H1 (cell line): ENCODE measurements at regions not wholly inside any gene's neighbourhood (a gene's known extent, or its start where the extent isn't known, plus 50 kb on each side); places are given as distances from the start of the nearest gene placed in this dataset.

Experiments
- CTCF ChIA-PET: fragments of 300-600 bp; sonication (Branson Sonifier 250); formaldehyde crosslinking; loops from one replicate; lab custom pipeline; 2021; ENCODE audit not compliant: partially characterized antibody; lab: Charles Lee
- POLR2A ChIA-PET: fragments of 300-600 bp; sonication (Branson Sonifier 250); formaldehyde crosslinking; loops from one replicate; lab custom pipeline; 2021; ENCODE audit warnings: inconsistent platforms; ENCODE audit not compliant: partially characterized antibody; lab: Charles Lee
- DNase-seq, 2 experiments: peaks; one replicate each; pipeline versions ENCODE4 v3.0.0 to v3.0.0-alpha.2; 2010 to 2022; ENCODE audit warnings: low spot score in 2 of 2, low read depth in 1 of 2, mixed read lengths in 1 of 2
- FAIRE-seq: peaks from 2 replicates; lab custom pipeline; 2011; peaks lifted over from hg19 to GRCh38; lab: Jason Lieb, UNC
- H2AFZ ChIP-seq: 2 replicates; pipeline ENCODE4 v1.8.1; 2012; ENCODE audit warnings: low read length, inconsistent platforms
- H2AK5ac ChIP-seq: 2 replicates; pipeline ENCODE4 v1.6.1; 2013; ENCODE audit warnings: low read depth, low read length
- H2BK120ac ChIP-seq: replicated peaks from 2 replicates; pipeline ENCODE3; 2013; ENCODE audit warnings: low read depth, low read length, inconsistent platforms
- H2BK12ac ChIP-seq: 2 replicates; pipeline ENCODE4 v1.6.1; 2013; ENCODE audit warnings: low read depth, low read length
- H2BK15ac ChIP-seq: 2 replicates; pipeline ENCODE4 v1.6.1; 2013; ENCODE audit warnings: low read length
- H2BK20ac ChIP-seq: 2 replicates; pipeline ENCODE4 v1.6.1; 2013; ENCODE audit warnings: low read length
- H2BK5ac ChIP-seq: 2 replicates; pipeline ENCODE4 v1.6.1; 2013; ENCODE audit warnings: low read depth, low read length
- H3K14ac ChIP-seq: 2 replicates; pipeline ENCODE4 v1.6.1; 2013; ENCODE audit warnings: inconsistent platforms; ENCODE audit not compliant: insufficient read length
- H3K18ac ChIP-seq: 2 replicates; pipeline ENCODE4 v1.6.1; 2013; ENCODE audit warnings: low read length; ENCODE audit errors: extremely low read depth
- H3K23ac ChIP-seq: 2 replicates; pipeline ENCODE4 v1.6.1; 2013; ENCODE audit warnings: inconsistent platforms; ENCODE audit not compliant: insufficient read length
- H3K23me2 ChIP-seq: 2 replicates; pipeline ENCODE4 v1.6.1; 2013; ENCODE audit warnings: low read depth, low read length
- H3K27ac ChIP-seq: 2 replicates; pipeline ENCODE4 v1.6.1; 2011; ENCODE audit warnings: low read depth, low read length, inconsistent platforms
- H3K27me3 ChIP-seq, 4 experiments: replicated peaks in 1 of 4; 1 replicate in 1 of 4; 2 replicates in 3 of 4; pipeline versions ENCODE4 v1.6.1 to v1.8.1; 2011 to 2013; ENCODE audit warnings: low read length in 3 of 4, mild to moderate bottlenecking in 3 of 4, inconsistent platforms in 2 of 4, mixed read lengths in 2 of 4, moderate library complexity in 1 of 4; ENCODE audit not compliant: control insufficient read depth in 3 of 4, insufficient read depth in 3 of 4; ENCODE audit errors: extremely low read depth in 1 of 4
- H3K36me3 ChIP-seq, 4 experiments: 2 replicates each; pipeline versions ENCODE4 v1.6.1 to v1.8.1; 2011 to 2013; ENCODE audit warnings: mild to moderate bottlenecking in 4 of 4, low read length in 3 of 4, moderate library complexity in 2 of 4, control low read depth in 1 of 4, inconsistent platforms in 1 of 4; ENCODE audit not compliant: insufficient read depth in 4 of 4, control insufficient read depth in 2 of 4
- H3K4ac ChIP-seq: replicated peaks from 2 replicates; pipeline ENCODE3; 2013; ENCODE audit warnings: low read length, low read depth, mixed read lengths, inconsistent platforms; ENCODE audit not compliant: insufficient read length
- H3K4me1 ChIP-seq, 4 experiments: replicated peaks in 1 of 4; 1 replicate in 1 of 4; 2 replicates in 3 of 4; pipeline versions ENCODE4 v1.6.1 to v1.8.1; 2011 to 2013; ENCODE audit warnings: low read length in 3 of 4, inconsistent platforms in 2 of 4, mixed read lengths in 1 of 4; ENCODE audit not compliant: insufficient read depth in 4 of 4, control insufficient read depth in 3 of 4
- H3K4me2 ChIP-seq, 2 experiments: 2 replicates each; pipeline versions ENCODE4 v1.6.1 to v1.8.1; 2011 to 2013; ENCODE audit warnings: low read depth in 2 of 2, low read length in 2 of 2, control low read depth in 1 of 2, inconsistent platforms in 1 of 2, mild to moderate bottlenecking in 1 of 2; ENCODE audit not compliant: insufficient read depth in 1 of 2
- H3K4me3 ChIP-seq, 4 experiments: fragments of 200-600, 300-600 bp in 1 of 4; sonication (generic), shearing (Covaris generic), sonication (Bioruptor Twin) in 1 of 4; 2 replicates each; pipeline versions ENCODE4 v1.5.1 to v1.8.1; 2011 to 2016; ENCODE audit warnings: low read length in 4 of 4, low read depth in 3 of 4, control low read depth in 2 of 4, inconsistent platforms in 2 of 4, mild to moderate bottlenecking in 2 of 4, mixed read lengths in 1 of 4, moderate library complexity in 1 of 4; ENCODE audit not compliant: insufficient read depth in 2 of 4; ENCODE audit errors: extremely low read depth in 1 of 4
- H3K56ac ChIP-seq: replicated peaks from 2 replicates; pipeline ENCODE3; 2013; ENCODE audit warnings: low read depth, mild to moderate bottlenecking, mixed read lengths, low read length, inconsistent platforms; ENCODE audit not compliant: insufficient read length
- H3K79me1 ChIP-seq: 2 replicates; pipeline ENCODE4 v1.6.1; 2013; ENCODE audit warnings: low read depth, low read length, control low read depth
- H3K79me2 ChIP-seq, 2 experiments: 2 replicates each; pipeline versions ENCODE4 v1.6.1 to v1.8.1; 2012 to 2013; ENCODE audit warnings: low read length in 2 of 2, mild to moderate bottlenecking in 2 of 2, inconsistent platforms in 1 of 2; ENCODE audit not compliant: insufficient read depth in 2 of 2, control insufficient read depth in 1 of 2
- H3K9ac ChIP-seq, 4 experiments: replicated peaks in 1 of 4; 1 replicate in 1 of 4; 2 replicates in 3 of 4; pipeline versions ENCODE4 v1.6.1 to v1.8.1; 2011 to 2013; ENCODE audit warnings: low read depth in 3 of 4, low read length in 3 of 4, control low read depth in 2 of 4, mild to moderate bottlenecking in 2 of 4, moderate library complexity in 2 of 4, inconsistent platforms in 1 of 4; ENCODE audit errors: extremely low read depth in 1 of 4
- H3K9me3 ChIP-seq, 2 experiments: 2 replicates each; pipeline versions ENCODE4 v1.6.1 to v1.8.1; 2012 to 2013; ENCODE audit warnings: mild to moderate bottlenecking in 2 of 2, moderate library complexity in 2 of 2, control low read depth in 1 of 2, inconsistent platforms in 1 of 2, low read depth in 1 of 2, low read length in 1 of 2, mixed read lengths in 1 of 2; ENCODE audit not compliant: insufficient read depth in 2 of 2
- H4K20me1 ChIP-seq, 2 experiments: replicated peaks in 1 of 2; 2 replicates each; pipeline versions ENCODE3 to v1.8.1; 2011 to 2013; ENCODE audit warnings: inconsistent platforms in 2 of 2, low read length in 2 of 2, mild to moderate bottlenecking in 1 of 2; ENCODE audit not compliant: insufficient read depth in 2 of 2, control insufficient read depth in 1 of 2
- H4K5ac ChIP-seq: 2 replicates; pipeline ENCODE4 v1.6.1; 2013; ENCODE audit warnings: low read length, low read depth, mixed read lengths, inconsistent platforms; ENCODE audit not compliant: insufficient read length
- H4K8ac ChIP-seq: 2 replicates; pipeline ENCODE4 v1.8.0; 2013; ENCODE audit warnings: mild to moderate bottlenecking, moderate library complexity, low read length, inconsistent platforms; ENCODE audit not compliant: insufficient read depth; ENCODE audit errors: extremely low read depth
- H4K91ac ChIP-seq: replicated peaks from 2 replicates; pipeline ENCODE3; 2013; ENCODE audit warnings: low read length, mixed read lengths, inconsistent platforms; ENCODE audit not compliant: insufficient read length
- ATF2 ChIP-seq: IDR thresholded peaks from 2 replicates; pipeline ENCODE4 v1.6.1; 2012; ENCODE audit warnings: low read length, inconsistent platforms
- BRCA1 ChIP-seq: IDR thresholded peaks from 2 replicates; pipeline ENCODE4 v1.6.1; 2012; ENCODE audit warnings: low read depth, low read length, improper control_type of control experiment
- FOSL1 ChIP-seq: IDR thresholded peaks from 2 replicates; pipeline ENCODE4 v1.6.1; 2011; ENCODE audit warnings: mild to moderate bottlenecking, low read depth, low read length, moderate library complexity; ENCODE audit not compliant: insufficient read depth
- GTF2F1 ChIP-seq: IDR thresholded peaks from 2 replicates; pipeline ENCODE4 v1.6.1; 2012; ENCODE audit warnings: low read depth, low read length, improper control_type of control experiment, borderline replicate concordance
- HDAC2 ChIP-seq, 2 experiments: fragments of 300-600 bp in 1 of 2; sonication (generic) in 1 of 2; IDR thresholded peaks; 2 replicates each; pipeline ENCODE4 v1.6.1; 2011 to 2012; ENCODE audit warnings: low read depth in 2 of 2, low read length in 2 of 2, mild to moderate bottlenecking in 2 of 2, moderate library complexity in 2 of 2, borderline replicate concordance in 1 of 2, inconsistent platforms in 1 of 2
- HDAC6 ChIP-seq: IDR thresholded peaks from one replicate; pipeline ENCODE4 v1.7.1; 2012; ENCODE audit warnings: low read depth, mild to moderate bottlenecking, inconsistent platforms, low read length, moderate library complexity
- KDM4A ChIP-seq: IDR thresholded peaks from one replicate; pipeline ENCODE4 v1.7.1; 2012; ENCODE audit warnings: low read depth, mild to moderate bottlenecking, moderate library complexity, low read length, inconsistent platforms; ENCODE audit not compliant: severe bottlenecking
- KDM5A ChIP-seq: fragments of 200-600 bp; IDR thresholded peaks from 2 replicates; pipeline ENCODE4 v1.7.1; 2012; ENCODE audit warnings: mild to moderate bottlenecking, low read length, inconsistent platforms, mixed read lengths
- RAD21 ChIP-seq, 2 experiments: IDR thresholded peaks in 1 of 2; conservative IDR thresholded peaks in 1 of 2; 2 replicates each; pipeline ENCODE4 v1.6.1; 2011; ENCODE audit warnings: low read depth in 2 of 2, low read length in 2 of 2, improper control_type of control experiment in 1 of 2, inconsistent platforms in 1 of 2, mild to moderate bottlenecking in 1 of 2, moderate library complexity in 1 of 2
- WGBS, 2 experiments: shearing (Covaris generic) in 1 of 2; methylation state at CpG; one replicate each; pipeline versions ENCODE4 v1.1.6 to v1.1.7; 2013 to 2015; ENCODE audit warnings: low lambda C conversion rate in 2 of 2, mixed read lengths in 2 of 2, inconsistent platforms in 1 of 2, low coverage in 1 of 2, missing lambda C conversion rate in 1 of 2; ENCODE audit not compliant: insufficient replicate concordance in 2 of 2, insufficient coverage in 1 of 2, insufficient read length in 1 of 2; ENCODE audit errors: extremely low coverage in 1 of 2, missing lambda C conversion rate in 1 of 2; 5-methylcytosine and 5-hydroxymethylcytosine counted together

DNA sequence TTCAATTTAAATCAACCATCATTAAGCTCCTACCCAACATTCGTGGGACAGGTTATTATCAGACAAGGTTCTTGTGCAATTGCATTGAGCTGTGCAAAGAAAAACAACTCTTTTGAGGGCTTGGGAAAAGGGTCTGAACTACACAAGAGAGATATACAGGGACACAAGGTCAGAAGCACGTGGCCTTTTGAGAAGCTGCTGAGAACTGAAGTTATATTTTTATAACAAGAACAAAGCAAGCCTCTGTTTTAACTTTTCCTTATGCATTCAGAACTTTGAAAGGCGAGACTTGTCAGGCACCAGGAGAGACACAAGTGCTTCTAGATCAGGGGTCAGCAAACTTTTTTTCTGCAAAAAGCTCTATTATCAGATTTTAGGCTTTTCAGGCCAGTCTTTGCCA, 274.8 kb upstream of the VCX start (continued):
- TF ChIP-seq KDM5A, result no peak

DNA sequence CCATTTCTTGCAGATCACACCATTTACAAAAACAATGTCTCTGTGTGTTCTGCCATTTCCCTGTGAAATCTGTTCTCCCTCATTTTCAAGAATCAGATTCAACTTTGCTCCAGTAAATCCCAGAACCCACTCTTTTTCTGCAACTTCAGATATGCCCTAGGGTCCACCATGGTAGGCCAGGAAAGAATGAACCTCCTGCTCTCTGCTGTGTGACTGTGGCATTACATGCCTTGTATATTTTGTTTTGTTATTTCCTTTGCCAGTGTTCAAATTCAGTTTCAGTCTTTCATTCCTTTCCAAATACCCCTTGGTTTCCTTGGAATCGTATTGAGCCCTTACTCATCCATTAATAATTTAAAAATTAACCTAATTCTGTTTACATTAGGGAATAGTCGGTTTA, 290.2 kb upstream of the VCX start:
- CTCF ChIA-PET, result no interaction called here
- FAIRE-seq (peak; percentile 73), DNase-seq (no peak)
- no peak overlapping the region for H3K4me3 ChIP-seq
- H4K91ac ChIP-seq, result no peak overlapping the region
- H3K79me1 ChIP-seq, result no peaks in the 10 kb centered on the region
- no peak overlapping the region for H2AFZ ChIP-seq
- H2AK5ac ChIP-seq, result no peak overlapping the region
- no peak overlapping the region for H3K4me2 ChIP-seq
- H2BK5ac ChIP-seq, result no peak overlapping the region
- POLR2A ChIA-PET, result no interaction called here
- 100% methylated on average over 2 of the region's 2 CpGs; no CpG with 5 or more reads in 1 of the 2 experiments for WGBS, 2 experiments
- no peaks in the 10 kb centered on the region for H3K4me1 ChIP-seq
- no peak overlapping the region for H2BK12ac ChIP-seq
- H3K27me3 ChIP-seq, result no peaks in the 10 kb centered on the region
- no peak overlapping the region for H3K27ac ChIP-seq
- H3K56ac ChIP-seq, result no peak overlapping the region
- no peak overlapping the region for H3K9ac ChIP-seq
- no peak overlapping the region for H2BK15ac ChIP-seq
- H2BK120ac ChIP-seq, result no peak overlapping the region
- no peak overlapping the region for H3K18ac ChIP-seq
- no peak overlapping the region for H3K23ac ChIP-seq
- no peaks in the 10 kb centered on the region for H3K23me2 ChIP-seq
- no peak overlapping the region for H2BK20ac ChIP-seq
- no peaks in the 10 kb centered on the region for H3K36me3 ChIP-seq
- H3K4ac ChIP-seq, result no peak overlapping the region
- no peaks in the 10 kb centered on the region for H3K79me2 ChIP-seq
- H3K9me3 ChIP-seq, result no peaks in the 10 kb centered on the region
- no peak overlapping the region for H4K5ac ChIP-seq
- no peak overlapping the region for H3K14ac ChIP-seq
- H4K20me1 ChIP-seq, result no peaks in the 10 kb centered on the region
- H4K8ac ChIP-seq, result no peak overlapping the region
- no peak for TF ChIP-seq HDAC6
- no peak for TF ChIP-seq BRCA1
- TF ChIP-seq KDM4A, result no peak
- peak; percentile 58 to 63 for TF ChIP-seq RAD21 (IDR thresholded peaks at IDR 0.05 in 1 of 2, conservative IDR thresholded peaks at IDR 0.05 in 1 of 2; ENCODE audit: low read depth in 2 of 2, low read length in 2 of 2)
- no peak for TF ChIP-seq FOSL1
- no peak for TF ChIP-seq GTF2F1
- TF ChIP-seq HDAC2 (IDR thresholded peaks at IDR 0.05; ENCODE audit: borderline replicate concordance in 1 of 2, low read depth in 2 of 2, low read length in 2 of 2), result no peak
- TF ChIP-seq ATF2, result no peak
